ENCODE measurements at regions not wholly inside any gene's neighbourhood (a gene's known extent, or its start where the extent isn't known, plus 50 kb on each side); places are given as distances from the start of the nearest gene placed in this dataset.

DNA sequence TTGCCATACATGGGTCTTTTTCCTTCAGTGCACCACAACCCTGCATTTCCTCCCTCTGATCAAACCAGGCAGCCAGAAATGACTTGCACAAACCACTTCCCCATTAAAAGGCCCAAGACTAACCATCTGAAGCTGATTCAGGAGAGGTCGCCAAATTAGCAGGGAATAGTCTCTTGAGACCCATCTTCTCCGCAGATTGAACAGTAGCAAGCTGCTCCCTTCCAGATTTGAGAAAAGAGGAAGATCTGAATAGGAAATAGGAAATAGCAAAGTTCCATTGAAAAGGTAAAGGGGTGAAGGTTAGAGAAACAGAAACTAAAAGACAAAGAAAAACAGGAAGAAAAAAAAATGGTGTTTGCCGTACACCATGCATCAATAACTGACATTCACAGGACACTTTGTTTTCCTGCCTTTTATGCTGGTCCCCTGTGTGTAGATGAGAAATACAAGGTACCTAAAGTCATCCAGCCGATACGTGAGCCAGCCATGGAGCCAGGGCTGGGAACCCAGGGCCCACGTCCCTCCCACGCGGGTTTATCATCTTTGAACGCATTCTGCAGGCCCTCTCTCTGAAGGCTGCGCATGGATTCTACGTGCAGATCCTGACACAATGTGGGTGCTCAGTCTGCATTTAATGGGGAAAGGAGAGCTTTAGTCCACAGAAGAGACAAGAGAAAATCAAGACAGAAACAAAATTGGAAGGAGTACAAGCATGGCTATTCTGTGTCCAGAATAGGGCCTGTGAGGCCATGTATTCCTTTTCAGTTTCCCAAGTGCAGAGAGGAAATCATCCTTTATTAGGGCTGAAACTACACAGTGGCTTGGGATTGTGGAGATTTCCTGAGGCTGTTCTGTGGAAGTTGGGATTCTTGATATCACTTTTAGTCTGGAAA is 268.4 kb upstream of the NPVF start:
- H3K27me3 ChIP-seq (replicated peaks; ENCODE audit: control insufficient read depth, insufficient read depth, low read length) = no peaks in the 10 kb centered on the region

DNA sequence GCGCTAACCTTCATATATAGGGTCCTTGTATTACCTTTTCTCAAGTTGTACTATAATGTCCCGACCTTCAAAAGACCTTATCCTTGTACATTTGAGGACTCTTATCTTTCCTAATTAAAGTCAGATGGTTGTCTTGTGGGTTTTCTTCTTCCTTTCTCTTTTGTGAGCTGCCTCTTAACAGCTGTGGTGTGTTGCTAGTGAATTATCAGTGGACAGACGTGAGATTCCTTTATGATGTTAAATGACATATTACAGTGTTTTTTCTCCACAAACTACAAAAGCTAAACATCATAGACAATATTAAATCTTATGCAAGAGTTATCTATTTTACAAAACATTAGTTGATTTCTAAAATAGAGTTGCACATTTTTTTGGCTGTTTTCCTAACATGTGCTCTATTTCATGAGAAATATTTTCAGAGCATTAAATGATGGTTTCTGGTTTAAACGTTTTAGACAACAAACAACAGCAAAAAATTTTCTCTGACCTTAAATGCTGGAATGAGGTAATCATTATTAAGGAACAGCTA is 272.2 kb upstream of the NPVF start:
- no peaks in the 10 kb centered on the region for H3K27me3 ChIP-seq (replicated peaks; ENCODE audit: control insufficient read depth, insufficient read depth, low read length)
- TF ChIP-seq, protein P1, sequence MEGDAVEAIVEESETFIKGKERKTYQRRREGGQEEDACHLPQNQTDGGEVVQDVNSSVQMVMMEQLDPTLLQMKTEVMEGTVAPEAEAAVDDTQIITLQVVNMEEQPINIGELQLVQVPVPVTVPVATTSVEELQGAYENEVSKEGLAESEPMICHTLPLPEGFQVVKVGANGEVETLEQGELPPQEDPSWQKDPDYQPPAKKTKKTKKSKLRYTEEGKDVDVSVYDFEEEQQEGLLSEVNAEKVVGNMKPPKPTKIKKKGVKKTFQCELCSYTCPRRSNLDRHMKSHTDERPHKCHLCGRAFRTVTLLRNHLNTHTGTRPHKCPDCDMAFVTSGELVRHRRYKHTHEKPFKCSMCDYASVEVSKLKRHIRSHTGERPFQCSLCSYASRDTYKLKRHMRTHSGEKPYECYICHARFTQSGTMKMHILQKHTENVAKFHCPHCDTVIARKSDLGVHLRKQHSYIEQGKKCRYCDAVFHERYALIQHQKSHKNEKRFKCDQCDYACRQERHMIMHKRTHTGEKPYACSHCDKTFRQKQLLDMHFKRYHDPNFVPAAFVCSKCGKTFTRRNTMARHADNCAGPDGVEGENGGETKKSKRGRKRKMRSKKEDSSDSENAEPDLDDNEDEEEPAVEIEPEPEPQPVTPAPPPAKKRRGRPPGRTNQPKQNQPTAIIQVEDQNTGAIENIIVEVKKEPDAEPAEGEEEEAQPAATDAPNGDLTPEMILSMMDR (IDR thresholded peaks at IDR 0.05; ENCODE audit: insufficient read depth, low read length, poor library complexity, severe bottlenecking) = no peak

More for the DNA sequence above, 268.4 kb upstream of the NPVF start:
- no peaks in the 10 kb centered on the region for H3K36me3 ChIP-seq (ENCODE audit: control insufficient read depth, insufficient read depth, low read length)
- DNase-seq (ENCODE audit: extremely low read depth, insufficient read length) = peak; percentile 18
- TF ChIP-seq, protein P1 (IDR thresholded peaks at IDR 0.05; ENCODE audit: insufficient read depth, low read length, poor library complexity, severe bottlenecking) = no peak
- H3K4me3 ChIP-seq (replicated peaks; ENCODE audit: low read depth, low read length) = peak overlapping the region; percentile 31; the same call in 1 of the 2 replicates

DNA sequence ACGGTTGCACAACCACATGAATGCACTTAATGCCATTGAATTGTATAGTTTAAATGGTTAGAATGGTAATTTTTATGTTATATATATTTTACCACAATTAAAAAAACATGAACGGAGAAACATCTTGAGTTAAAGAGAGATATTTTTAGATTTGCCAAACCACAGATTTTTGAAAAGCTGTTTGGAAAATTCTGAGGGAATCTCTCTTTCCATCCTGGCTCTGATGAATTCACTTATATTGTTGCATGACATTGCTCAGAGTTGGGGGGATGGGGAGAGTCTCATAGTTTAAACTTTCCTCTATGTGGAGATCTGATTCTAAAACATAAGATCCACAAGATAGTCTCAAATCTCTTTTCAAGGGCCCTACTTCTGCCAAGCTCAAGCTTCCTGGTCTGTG is 275.0 kb upstream of the NPVF start:
- TF ChIP-seq, protein P1 (IDR thresholded peaks at IDR 0.05; ENCODE audit: insufficient read depth, low read length, poor library complexity, severe bottlenecking) = no peak
- Histone ChIP-seq H3K4me3 (replicated peaks; ENCODE audit: low read depth, low read length) (no peak overlapping the region), H3K27me3 (replicated peaks; ENCODE audit: control insufficient read depth, insufficient read depth, low read length) (no peaks in the 10 kb centered on the region), H3K36me3 (ENCODE audit: control insufficient read depth, insufficient read depth, low read length) (no peaks in the 10 kb centered on the region)
- DNase-seq (ENCODE audit: extremely low read depth, insufficient read length) = no peak

More for the DNA sequence above, 272.2 kb upstream of the NPVF start:
- Histone ChIP-seq H3K36me3 (ENCODE audit: control insufficient read depth, insufficient read depth, low read length) (no peaks in the 10 kb centered on the region), H3K4me3 (replicated peaks; ENCODE audit: low read depth, low read length) (no peak overlapping the region)
- no peak for DNase-seq (ENCODE audit: extremely low read depth, insufficient read length)

DNA sequence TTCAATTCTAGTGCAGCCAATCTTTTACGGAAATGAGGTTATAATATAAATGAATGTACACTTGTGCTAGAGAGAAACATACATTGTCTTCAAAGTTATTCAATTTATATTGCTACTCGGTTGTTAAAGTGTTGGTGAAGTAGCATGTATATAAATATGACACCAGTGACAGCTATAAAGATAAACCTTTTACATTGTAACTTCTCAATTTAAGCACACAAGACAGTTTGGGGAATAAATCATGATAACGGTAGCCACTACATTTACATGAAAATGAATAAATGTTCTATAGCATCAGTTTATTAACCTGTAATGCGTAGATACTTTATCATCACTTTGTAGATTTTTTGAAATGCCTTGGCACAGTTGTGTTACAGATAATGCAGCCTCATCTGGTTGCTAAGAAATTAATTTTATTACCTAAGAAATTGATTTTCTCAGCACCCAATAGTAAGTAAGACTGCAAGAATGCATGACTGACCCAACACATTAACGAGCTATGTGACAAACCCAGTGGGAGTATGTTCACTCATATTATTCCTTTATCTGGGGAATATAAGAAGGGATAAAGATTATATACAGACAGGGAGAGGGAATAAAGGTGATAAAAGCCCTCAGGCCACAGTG is 283.9 kb upstream of the NPVF start:
- H3K27me3 ChIP-seq (replicated peaks; ENCODE audit: control insufficient read depth, insufficient read depth, low read length) = no peaks in the 10 kb centered on the region
- DNase-seq (ENCODE audit: extremely low read depth, insufficient read length) = no peak
- TF ChIP-seq, protein P1 (IDR thresholded peaks at IDR 0.05; ENCODE audit: insufficient read depth, low read length, poor library complexity, severe bottlenecking) = no peak

DNA sequence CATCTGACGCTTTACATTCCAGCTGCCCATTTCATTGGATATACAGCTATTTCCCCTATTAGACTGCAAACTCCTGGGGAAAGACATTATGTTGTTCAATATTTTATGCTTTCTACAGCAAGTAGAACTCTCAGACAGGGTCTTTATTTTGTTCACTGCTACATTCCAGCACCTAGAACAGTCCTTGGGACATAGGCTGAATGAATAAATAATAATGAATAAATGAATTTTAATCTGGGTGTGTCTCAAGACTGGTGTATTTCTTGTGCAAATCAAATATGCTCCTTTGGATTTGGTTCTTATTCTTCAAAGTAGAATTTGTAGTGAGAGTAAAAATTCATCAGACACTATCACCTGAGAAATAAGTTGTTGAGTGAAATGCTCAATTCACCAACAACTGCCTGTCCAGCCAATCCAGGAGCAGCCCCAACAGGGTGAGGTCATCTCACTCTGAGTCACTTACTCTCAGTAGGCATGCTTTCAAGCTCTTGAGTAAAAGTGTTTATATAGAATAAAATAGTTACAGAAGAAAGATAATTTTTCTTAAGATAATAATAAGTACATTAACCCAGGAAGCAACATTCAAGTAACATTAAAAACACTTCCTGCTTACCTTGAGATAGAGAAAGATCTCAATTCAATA is 287.5 kb upstream of the NPVF start:
- H3K36me3 ChIP-seq (ENCODE audit: control insufficient read depth, insufficient read depth, low read length) = no peaks in the 10 kb centered on the region
- DNase-seq (ENCODE audit: extremely low read depth, insufficient read length) = no peak
- TF ChIP-seq, protein P1 (IDR thresholded peaks at IDR 0.05; ENCODE audit: insufficient read depth, low read length, poor library complexity, severe bottlenecking) = no peak
- H3K27me3 ChIP-seq (replicated peaks; ENCODE audit: control insufficient read depth, insufficient read depth, low read length) = no peaks in the 10 kb centered on the region
- H3K4me3 ChIP-seq (replicated peaks; ENCODE audit: low read depth, low read length) = no peak overlapping the region

More for the DNA sequence above, 283.9 kb upstream of the NPVF start:
- Histone ChIP-seq H3K4me3 (replicated peaks; ENCODE audit: low read depth, low read length) (no peak overlapping the region), H3K36me3 (ENCODE audit: control insufficient read depth, insufficient read depth, low read length) (no peaks in the 10 kb centered on the region)

Data from GM06990 (cell line).